GM23248 (cell line): ENCODE measurements at regions not wholly inside any gene's neighbourhood (a gene's known extent, or its start where the extent isn't known, plus 50 kb on each side); places are given as distances from the start of the nearest gene placed in this dataset.

Source experiments
- EZH2 ChIP-seq: fragments of 200-600 bp; sonication (generic); IDR thresholded peaks from 2 replicates; pipeline ENCODE4 v1.6.1; 2018; ENCODE audit warnings: antibody characterized with exemption, mild to moderate bottlenecking; ENCODE audit not compliant: insufficient read depth, poor library complexity, severe bottlenecking
- EZH2phosphoT487 ChIP-seq: fragments of 200-600 bp; sonication (generic); IDR thresholded peaks from 2 replicates; pipeline ENCODE4 v1.6.1; 2018; ENCODE audit warnings: antibody characterized with exemption, moderate library complexity, mild to moderate bottlenecking, low read depth; ENCODE audit not compliant: insufficient read depth

DNA sequence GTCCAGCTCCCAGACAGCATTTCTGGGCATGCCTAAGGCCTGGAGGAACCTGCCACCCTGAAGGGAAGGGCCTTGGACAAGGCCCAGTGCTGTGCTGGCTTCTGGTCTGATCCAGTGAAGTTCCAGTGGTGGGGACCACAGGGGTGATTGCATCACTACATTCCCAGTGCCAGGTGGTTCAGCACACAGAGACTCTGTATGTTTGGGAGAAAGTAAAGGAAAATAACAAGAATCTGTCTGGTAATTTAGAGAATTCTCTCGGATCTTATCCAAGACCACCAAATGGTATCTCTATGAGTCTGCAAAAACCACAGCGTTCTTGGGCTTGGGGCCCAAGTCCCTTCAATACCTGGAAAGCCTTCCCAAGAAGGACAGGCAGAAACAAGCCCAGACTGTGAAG is 131.8 kb upstream of the MAD2L1 start:
- TF ChIP-seq EZH2, result no peak
- no peak for TF ChIP-seq EZH2phosphoT487
